GM10248 (cell line): ENCODE measurements at regions not wholly inside any gene's neighbourhood (a gene's known extent, or its start where the extent isn't known, plus 50 kb on each side); places are given as distances from the start of the nearest gene placed in this dataset.

Source experiments
- CTCF ChIA-PET: fragments of 300-600 bp; sonication (Branson Sonifier 250); formaldehyde crosslinking; extraction: SDS; loops from one replicate; lab custom pipeline; 2021; ENCODE audit warnings: antibody characterized with exemption; lab: Yijun Ruan, JAX
- POLR2A ChIA-PET: fragments of 350-650 bp; sonication (Branson Sonifier 250); formaldehyde crosslinking; extraction: SDS; loops from one replicate; lab custom pipeline; 2020; ENCODE audit warnings: antibody characterized with exemption; lab: Yijun Ruan, JAX
- DNase-seq: peaks from one replicate; pipeline ENCODE4 v3.0.0; 2012; ENCODE audit errors: extremely low spot score
- TF ChIP-seq, protein P1 (sequence below): IDR thresholded peaks from 2 replicates; pipeline ENCODE4 v1.5.1; 2012; ENCODE audit warnings: mild to moderate bottlenecking, low read depth; ENCODE audit errors: extremely low read depth, missing control alignments, control extremely low read depth

DNA sequence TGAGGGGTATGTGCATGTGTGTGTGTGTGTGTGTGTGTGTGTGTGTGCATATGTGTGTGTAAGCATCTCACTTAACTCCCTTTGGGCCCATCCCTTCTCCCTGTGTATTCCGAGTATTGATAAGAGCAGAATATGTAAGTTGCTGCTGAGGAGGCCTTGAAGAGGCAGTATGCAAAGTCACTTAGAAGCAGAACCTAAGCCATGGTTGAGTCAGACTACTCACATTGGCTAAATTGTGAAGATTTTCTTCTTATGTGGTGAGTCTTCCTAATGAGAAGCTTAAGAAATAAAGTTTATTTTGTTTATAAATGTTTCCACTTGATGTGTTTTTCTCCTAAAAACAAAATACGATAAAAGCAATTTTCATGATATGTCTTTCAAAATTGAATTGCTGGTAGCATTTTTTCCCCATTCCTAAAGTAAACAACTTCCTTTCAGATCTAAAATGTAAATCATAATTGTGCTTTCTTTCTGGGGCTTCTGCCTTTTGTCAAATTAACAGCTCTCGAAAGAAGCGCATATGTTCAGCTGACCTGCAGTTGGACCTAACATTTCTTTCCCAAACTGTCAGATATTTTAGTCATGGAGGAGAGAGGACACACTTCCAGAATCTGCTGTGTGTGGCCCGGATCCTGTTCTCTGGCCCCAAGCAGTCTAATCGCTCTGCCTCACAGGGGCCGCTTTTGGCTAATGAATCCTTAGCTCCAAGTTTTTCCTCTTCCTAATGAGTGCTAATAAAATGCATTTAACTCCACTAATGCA, 284.0 kb downstream of the DUSP10 start:
- TF ChIP-seq, protein P1, sequence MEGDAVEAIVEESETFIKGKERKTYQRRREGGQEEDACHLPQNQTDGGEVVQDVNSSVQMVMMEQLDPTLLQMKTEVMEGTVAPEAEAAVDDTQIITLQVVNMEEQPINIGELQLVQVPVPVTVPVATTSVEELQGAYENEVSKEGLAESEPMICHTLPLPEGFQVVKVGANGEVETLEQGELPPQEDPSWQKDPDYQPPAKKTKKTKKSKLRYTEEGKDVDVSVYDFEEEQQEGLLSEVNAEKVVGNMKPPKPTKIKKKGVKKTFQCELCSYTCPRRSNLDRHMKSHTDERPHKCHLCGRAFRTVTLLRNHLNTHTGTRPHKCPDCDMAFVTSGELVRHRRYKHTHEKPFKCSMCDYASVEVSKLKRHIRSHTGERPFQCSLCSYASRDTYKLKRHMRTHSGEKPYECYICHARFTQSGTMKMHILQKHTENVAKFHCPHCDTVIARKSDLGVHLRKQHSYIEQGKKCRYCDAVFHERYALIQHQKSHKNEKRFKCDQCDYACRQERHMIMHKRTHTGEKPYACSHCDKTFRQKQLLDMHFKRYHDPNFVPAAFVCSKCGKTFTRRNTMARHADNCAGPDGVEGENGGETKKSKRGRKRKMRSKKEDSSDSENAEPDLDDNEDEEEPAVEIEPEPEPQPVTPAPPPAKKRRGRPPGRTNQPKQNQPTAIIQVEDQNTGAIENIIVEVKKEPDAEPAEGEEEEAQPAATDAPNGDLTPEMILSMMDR: no peak
- CTCF ChIA-PET: interaction anchor here (0.7 to 1.8 kb wide), 4 partner anchors 9 to 28 kb away, joined by 3 to 4 read pairs (median 3); no protein-coding TSS in a partner anchor
- DNase-seq: no peak
- POLR2A ChIA-PET: interaction anchor here (0.6 kb wide), 1 partner anchor 255 kb away, joined by 4 read pairs; no protein-coding TSS in a partner anchor

DNA sequence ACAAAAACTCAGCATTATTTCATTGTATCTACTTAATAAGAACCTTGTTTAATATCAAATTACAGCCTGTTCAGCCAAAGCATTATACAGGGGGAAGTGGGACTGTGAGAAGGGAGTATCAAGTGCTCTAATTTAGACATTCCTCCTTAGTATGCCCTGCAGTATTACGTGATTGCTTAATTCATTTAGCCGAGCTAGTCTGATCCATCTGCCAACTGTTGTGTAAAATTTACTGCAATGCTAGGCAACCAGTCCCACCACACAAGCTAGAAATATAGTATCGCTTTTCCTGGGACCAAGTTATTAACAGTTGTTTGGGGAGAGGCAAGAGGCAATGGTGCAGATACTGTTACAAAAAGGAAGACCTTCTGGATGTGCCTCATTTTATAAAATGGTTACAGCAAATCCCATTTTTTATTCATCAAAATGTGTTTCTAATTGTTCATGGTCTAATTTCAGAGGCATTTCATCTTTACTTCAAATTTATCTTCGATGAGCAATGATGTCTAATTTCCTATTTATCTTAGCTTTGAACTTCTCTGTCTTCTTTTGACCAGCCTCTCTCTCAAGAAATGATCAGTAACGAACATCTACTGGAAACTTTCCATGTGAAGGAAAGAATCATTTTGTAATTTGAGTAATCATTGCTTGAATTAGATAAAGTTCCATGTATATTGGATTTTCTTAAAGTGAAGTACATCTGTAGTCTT, 283.3 kb downstream of the DUSP10 start:
- TF ChIP-seq, protein P1: no peak
- POLR2A ChIA-PET: interaction anchor here (0.6 kb wide), 1 partner anchor 254 kb away, joined by 4 read pairs; no protein-coding TSS in a partner anchor
- DNase-seq: no peak
- CTCF ChIA-PET: interaction anchor here (0.7 to 1.8 kb wide), 3 partner anchors 10 to 28 kb away, joined by 3 to 4 read pairs (median 3); no protein-coding TSS in a partner anchor

DNA sequence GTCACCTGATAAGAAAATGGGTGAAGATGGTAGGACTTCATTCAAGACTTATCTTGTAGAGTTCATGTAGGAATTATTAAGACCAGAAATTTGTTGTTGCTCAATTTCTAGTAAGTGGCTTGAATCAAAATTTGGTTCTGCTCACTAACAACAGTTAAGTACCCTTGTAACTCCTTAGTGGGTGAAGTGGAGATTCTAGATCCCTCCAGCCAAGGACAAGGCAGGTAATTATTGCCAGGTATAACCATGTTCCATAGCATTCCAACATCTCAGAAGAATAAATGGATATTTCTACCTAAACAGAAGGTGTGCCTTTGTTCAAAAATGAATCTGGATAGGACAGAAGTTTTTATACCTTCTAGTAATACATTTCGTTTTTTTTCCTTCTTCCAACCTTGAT, 282.3 kb downstream of the DUSP10 start:
- ChIA-PET POLR2A (no interaction called here), CTCF (interaction anchor here (1.3 kb wide), 1 partner anchor 24 kb away, joined by 5 read pairs; no protein-coding TSS in a partner anchor)
- TF ChIP-seq, protein P1: no peak
- DNase-seq: no peak

DNA sequence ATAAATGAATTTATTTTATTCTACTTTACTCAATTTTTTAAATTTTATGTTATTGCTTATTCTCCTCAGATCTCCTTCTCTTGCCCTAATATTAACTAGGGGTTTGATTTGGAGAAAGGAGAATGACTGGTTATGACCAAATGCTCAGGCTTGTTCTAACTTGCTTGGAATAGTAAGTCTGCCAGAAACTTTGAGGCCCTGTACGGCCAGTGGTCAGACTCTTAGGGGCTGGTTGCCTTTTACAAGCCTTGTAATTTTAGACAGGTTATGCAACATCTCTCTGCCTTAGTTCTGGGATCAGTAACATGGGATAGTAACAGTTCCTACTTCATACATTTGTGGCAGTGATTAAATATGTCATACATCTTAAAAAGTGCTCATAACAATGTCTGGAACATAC, 279.5 kb downstream of the DUSP10 start:
- no peak for DNase-seq
- TF ChIP-seq, protein P1: no peak
- CTCF ChIA-PET: interaction anchor here (3.0 kb wide), 1 partner anchor 16 kb away, joined by 11 read pairs; no protein-coding TSS in a partner anchor
- POLR2A ChIA-PET: no interaction called here

DNA sequence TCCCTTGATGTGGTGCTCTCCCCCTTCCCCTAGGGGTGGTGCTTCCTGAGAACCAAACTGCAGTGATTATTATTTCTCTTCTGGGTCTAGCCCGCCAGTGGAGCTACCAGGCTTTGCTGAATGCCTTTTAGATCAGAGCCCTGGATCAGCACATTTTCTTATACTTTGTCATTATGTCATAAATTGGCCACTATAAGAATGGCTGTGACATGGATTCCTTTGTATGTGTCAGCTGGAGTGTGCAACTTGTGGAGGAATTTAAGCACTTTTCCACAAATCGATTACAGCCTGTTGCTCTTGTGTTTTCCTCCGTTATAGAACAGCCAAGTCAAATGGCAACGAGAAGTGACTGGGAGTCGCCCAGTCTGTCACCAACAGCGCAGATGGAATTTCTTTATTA, 273.3 kb downstream of the DUSP10 start:
- CTCF ChIA-PET: interaction anchor here (2.3 kb wide), 1 partner anchor 10 kb away, joined by 7 read pairs; no protein-coding TSS in a partner anchor
- POLR2A ChIA-PET: no interaction called here
- TF ChIP-seq, protein P1: no peak
- no peak for DNase-seq

DNA sequence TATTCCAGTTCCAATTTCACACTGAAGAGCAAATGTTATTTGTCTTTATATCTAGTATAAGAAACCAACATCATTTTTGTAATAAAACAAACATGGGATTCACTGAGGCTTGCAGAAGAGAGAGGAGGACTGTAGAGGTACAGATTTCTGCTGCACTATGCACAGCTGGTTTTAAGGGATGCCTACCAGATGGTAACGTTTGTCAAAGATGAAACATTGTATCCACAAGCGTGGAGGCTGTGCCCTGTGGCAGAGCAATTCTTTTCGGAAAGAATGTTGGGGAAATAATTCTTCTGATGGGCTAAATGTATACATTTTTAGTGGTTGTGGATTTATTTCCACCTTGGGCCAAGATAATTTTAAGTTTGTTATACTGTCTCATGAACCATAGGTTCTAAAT, 272.4 kb downstream of the DUSP10 start:
- POLR2A ChIA-PET: no interaction called here
- DNase-seq: no peak
- TF ChIP-seq, protein P1: no peak
- CTCF ChIA-PET: interaction anchor here (0.9 kb wide), 1 partner anchor 9 kb away, joined by 5 read pairs; no protein-coding TSS in a partner anchor
